ENCODE measurements at regions not wholly inside any gene's neighbourhood (a gene's known extent, or its start where the extent isn't known, plus 50 kb on each side); places are given as distances from the start of the nearest gene placed in this dataset.

- Histone ChIP-seq H3K23me2 (ENCODE audit: low read depth, low read length) (no peaks in the 10 kb centered on the region), H2BK15ac (ENCODE audit: low read length) (no peak overlapping the region), H3K27me3 (replicated peaks in 1 of 4; ENCODE audit: control insufficient read depth in 3 of 4, extremely low read depth in 1 of 4, insufficient read depth in 3 of 4, low read length in 3 of 4) (no peaks in the 10 kb centered on the region; a peak in 1 of 7 replicates), H3K4me3 (ENCODE audit: extremely low read depth in 1 of 4, insufficient read depth in 2 of 4, low read depth in 3 of 4, low read length in 4 of 4) (no peak overlapping the region), H3K9ac (replicated peaks in 1 of 4; ENCODE audit: extremely low read depth in 1 of 4, low read depth in 3 of 4, low read length in 3 of 4) (no peak overlapping the region), H3K79me2 (ENCODE audit: control insufficient read depth in 1 of 2, insufficient read depth in 2 of 2, low read length in 2 of 2) (peaks cover 4 to 53% of the 10 kb centered on the region in 2 experiments), H2BK5ac (ENCODE audit: low read depth, low read length) (no peak overlapping the region; the same call in 1 of the 2 replicates), H4K5ac (ENCODE audit: insufficient read length, low read depth, low read length) (no peak overlapping the region), H3K4me1 (replicated peaks in 1 of 4; ENCODE audit: control insufficient read depth in 3 of 4, insufficient read depth in 4 of 4, low read length in 3 of 4) (peaks cover 0 to 6% (median 3%) of the 10 kb centered on the region in 4 experiments; a peak in 1 of 7 replicates), H3K14ac (ENCODE audit: insufficient read length) (no peak overlapping the region), H2BK20ac (ENCODE audit: low read length) (no peak overlapping the region), H3K79me1 (ENCODE audit: low read depth, low read length) (peaks cover 28% of the 10 kb centered on the region), H3K56ac (replicated peaks; ENCODE audit: insufficient read length, low read depth, low read length) (no peak overlapping the region), H3K27ac (ENCODE audit: low read depth, low read length) (no peak overlapping the region), H3K4me2 (ENCODE audit: insufficient read depth in 1 of 2, low read depth in 2 of 2, low read length in 2 of 2) (no peak overlapping the region), H3K36me3 (ENCODE audit: control insufficient read depth in 2 of 4, insufficient read depth in 4 of 4, low read length in 3 of 4) (peaks cover 2 to 17% (median 5%) of the 10 kb centered on the region in 4 experiments; a peak in 5 of 8 replicates), H2AFZ (ENCODE audit: low read length) (no peak overlapping the region), H3K23ac (ENCODE audit: insufficient read length) (no peak overlapping the region), H2BK120ac (replicated peaks; ENCODE audit: low read depth, low read length) (no peak overlapping the region), H2BK12ac (ENCODE audit: low read depth, low read length) (no peak overlapping the region), H4K8ac (ENCODE audit: extremely low read depth, insufficient read depth, low read length) (no peak overlapping the region), H4K91ac (replicated peaks; ENCODE audit: insufficient read length, low read length) (no peak overlapping the region), H2AK5ac (ENCODE audit: low read depth, low read length) (no peak overlapping the region), H4K20me1 (replicated peaks in 1 of 2; ENCODE audit: control insufficient read depth in 1 of 2, insufficient read depth in 2 of 2, low read length in 2 of 2) (peaks cover 29 to 50% of the 10 kb centered on the region in 2 experiments), H3K4ac (replicated peaks; ENCODE audit: insufficient read length, low read depth, low read length) (no peak overlapping the region), H3K9me3 (ENCODE audit: insufficient read depth in 2 of 2, low read depth in 1 of 2, low read length in 1 of 2) (no peaks in the 10 kb centered on the region), H3K18ac (ENCODE audit: extremely low read depth, low read length) (no peak overlapping the region)
- ChIA-PET POLR2A (ENCODE audit: partially characterized antibody) (interaction anchor here (1.0 kb wide), 1 partner anchor 12 kb away, joined by 3 read pairs; no protein-coding TSS in a partner anchor), CTCF (ENCODE audit: partially characterized antibody) (no interaction called here)
- 91% methylated on average over 3 of the region's 3 CpGs; no CpG with 5 or more reads in 1 of the 2 experiments for WGBS, 2 experiments (ENCODE audit: extremely low coverage in 1 of 2, insufficient coverage in 1 of 2, insufficient read length in 1 of 2, insufficient replicate concordance in 2 of 2, low coverage in 1 of 2, low lambda C conversion rate in 2 of 2, missing lambda C conversion rate in 1 of 2)
- FAIRE-seq (no peak), DNase-seq (ENCODE audit: low read depth in 1 of 2, low spot score in 2 of 2) (no peak)
These were observed 54.1 kb downstream of the PTPRS start for GRCh38 chr19:5286465-5287029.

All from H1 (cell line).